ENCODE measurements at regions not wholly inside any gene's neighbourhood (a gene's known extent, or its start where the extent isn't known, plus 50 kb on each side); places are given as distances from the start of the nearest gene placed in this dataset.

GRCh38 chr9:72453797-72454196, 67.6 kb upstream of the TMC1 start:
- TF ChIP-seq, protein P1, sequence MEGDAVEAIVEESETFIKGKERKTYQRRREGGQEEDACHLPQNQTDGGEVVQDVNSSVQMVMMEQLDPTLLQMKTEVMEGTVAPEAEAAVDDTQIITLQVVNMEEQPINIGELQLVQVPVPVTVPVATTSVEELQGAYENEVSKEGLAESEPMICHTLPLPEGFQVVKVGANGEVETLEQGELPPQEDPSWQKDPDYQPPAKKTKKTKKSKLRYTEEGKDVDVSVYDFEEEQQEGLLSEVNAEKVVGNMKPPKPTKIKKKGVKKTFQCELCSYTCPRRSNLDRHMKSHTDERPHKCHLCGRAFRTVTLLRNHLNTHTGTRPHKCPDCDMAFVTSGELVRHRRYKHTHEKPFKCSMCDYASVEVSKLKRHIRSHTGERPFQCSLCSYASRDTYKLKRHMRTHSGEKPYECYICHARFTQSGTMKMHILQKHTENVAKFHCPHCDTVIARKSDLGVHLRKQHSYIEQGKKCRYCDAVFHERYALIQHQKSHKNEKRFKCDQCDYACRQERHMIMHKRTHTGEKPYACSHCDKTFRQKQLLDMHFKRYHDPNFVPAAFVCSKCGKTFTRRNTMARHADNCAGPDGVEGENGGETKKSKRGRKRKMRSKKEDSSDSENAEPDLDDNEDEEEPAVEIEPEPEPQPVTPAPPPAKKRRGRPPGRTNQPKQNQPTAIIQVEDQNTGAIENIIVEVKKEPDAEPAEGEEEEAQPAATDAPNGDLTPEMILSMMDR (IDR thresholded peaks at IDR 0.05) = no peak
- TF ChIP-seq POLR2A (IDR thresholded peaks at IDR 0.05) (no peak), EP300 (IDR thresholded peaks at IDR 0.05) (no peak)
